Coronary artery (tissue), 2 donors: ENCODE measurements at regions not wholly inside any gene's neighbourhood (a gene's known extent, or its start where the extent isn't known, plus 50 kb on each side); places are given as distances from the start of the nearest gene placed in this dataset.
A peak's percentile ranks its signal among the peaks of the same experiment; 100 is the strongest.

Experiments used
- DNase-seq: peaks from one replicate; pipeline ENCODE4 v3.0.0-alpha.2; 2017; ENCODE audit warnings: low spot score
- H3K27ac ChIP-seq, 2 donors: fragments of 200-600 bp; sonication (generic); one replicate each; pipeline ENCODE4 v1.5.1; 2016 to 2019
- H3K4me3 ChIP-seq: fragments of 200-600 bp; sonication (generic); 2 replicates; pipeline ENCODE4 v1.5.1; 2016; ENCODE audit warnings: mild to moderate bottlenecking, moderate library complexity
- CTCF ChIP-seq: fragments of 200-600 bp; sonication (generic); IDR thresholded peaks from one replicate; pipeline ENCODE4 v1.5.1; 2019; ENCODE audit warnings: antibody characterized with exemption

- no peak for DNase-seq
- Histone ChIP-seq H3K4me3 (no peak overlapping the region), H3K27ac (no peak overlapping the region)
- peak; percentile 48 for TF ChIP-seq CTCF
Observed at GRCh38 chr6:152897807-152898399, 84.9 kb downstream of the FBXO5 start.

DNA sequence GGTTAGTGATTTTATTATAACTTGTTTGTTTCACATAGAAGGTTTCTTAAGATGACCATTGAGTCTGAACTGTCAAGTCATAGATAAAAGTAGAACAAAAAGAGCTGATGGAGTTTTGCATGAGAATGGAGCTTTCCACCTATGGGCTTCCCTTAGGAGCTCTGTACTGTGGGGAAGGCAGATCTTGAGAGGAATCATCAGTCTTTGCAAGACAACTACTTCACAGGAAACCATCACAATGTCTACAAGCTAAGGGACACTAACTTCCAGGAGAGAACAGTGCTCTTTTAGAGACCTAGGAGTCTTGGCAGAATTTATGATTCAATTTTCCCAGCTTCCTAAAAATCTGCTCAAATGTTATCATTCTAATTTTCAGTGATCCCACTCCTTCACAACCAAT lies 78.2 kb downstream of the FBXO5 start:
- no peak for TF ChIP-seq CTCF
- Histone ChIP-seq H3K27ac (no peak overlapping the region), H3K4me3 (no peak overlapping the region)
- DNase-seq: no peak

DNA sequence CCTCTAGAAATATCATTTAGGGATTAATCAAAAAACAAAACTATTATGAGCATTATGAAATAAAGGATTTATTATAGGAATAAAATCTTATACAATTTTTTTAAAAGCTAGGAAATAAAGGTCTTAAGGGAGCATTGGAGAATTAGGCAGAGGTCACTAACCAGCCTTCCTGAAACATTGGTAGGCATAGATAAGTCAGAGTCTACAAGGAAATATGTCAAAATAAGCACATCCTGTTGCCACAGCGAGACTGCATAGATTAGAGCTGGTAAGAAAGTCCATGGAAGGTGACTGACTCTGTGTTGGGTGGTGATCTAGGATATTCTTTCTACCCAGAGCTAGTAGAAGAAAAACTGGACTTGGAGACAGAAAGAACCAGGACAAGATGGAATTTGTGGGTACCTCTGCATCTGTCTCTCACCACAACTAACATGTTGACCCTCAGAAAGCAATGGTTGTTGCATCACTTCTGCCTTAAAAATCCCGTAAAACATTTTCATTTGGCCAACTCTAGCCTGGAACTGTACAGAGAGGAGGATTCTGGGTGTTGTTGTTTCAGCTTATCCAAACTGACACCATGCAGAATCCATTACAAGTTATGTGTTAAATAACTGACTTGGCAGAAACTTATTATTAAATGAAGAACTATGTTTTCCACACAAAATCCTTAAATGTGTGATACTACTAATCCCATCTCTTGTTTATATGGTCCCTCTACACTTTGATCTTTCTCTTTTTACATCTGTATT lies 77.1 kb downstream of the FBXO5 start:
- TF ChIP-seq CTCF: no peak
- no peak overlapping the region for H3K4me3 ChIP-seq
- no peak for DNase-seq
- H3K27ac ChIP-seq: no peak overlapping the region

DNA sequence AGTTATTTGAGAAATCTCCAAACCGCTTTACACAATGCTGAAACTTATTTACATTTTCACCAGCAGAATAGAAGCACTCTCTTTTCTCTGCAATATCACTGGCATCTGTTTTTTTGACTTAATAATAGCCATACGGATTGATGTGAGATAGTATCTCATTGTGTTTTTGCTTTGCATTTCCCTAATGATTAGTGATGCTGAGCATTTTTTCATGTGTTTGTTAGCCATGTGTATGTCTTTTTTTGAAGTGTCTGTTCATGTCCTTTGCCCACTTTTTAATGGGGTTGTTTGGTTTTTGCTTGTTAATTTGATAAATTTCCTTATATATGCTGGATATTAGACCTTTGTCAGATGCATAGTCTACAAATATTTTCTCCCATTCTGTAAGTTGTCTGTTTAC lies 73.6 kb downstream of the FBXO5 start:
- H3K27ac ChIP-seq: no peak overlapping the region
- TF ChIP-seq CTCF: no peak
- H3K4me3 ChIP-seq: no peak overlapping the region
- DNase-seq: no peak

DNA sequence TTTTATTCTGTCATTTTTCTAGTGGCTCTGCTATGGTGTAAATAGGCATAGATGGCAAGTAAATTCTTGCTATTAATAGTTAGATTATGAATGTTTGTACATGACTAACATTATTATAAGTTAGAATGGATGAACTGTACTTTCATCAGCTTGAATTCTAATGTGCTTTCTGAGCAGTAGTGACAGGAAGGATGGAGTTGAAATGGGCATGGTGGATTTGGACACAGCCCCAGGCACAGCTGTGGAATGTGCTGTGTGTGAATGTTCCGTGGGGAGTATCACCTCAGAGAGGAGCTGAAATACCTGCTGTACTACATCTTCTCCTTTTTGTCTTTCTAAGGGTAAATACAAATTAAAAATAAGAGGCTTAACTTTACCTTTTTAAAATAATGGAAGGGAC lies 66.8 kb downstream of the FBXO5 start:
- no peak for TF ChIP-seq CTCF
- H3K27ac ChIP-seq: no peak overlapping the region
- no peak overlapping the region for H3K4me3 ChIP-seq
- DNase-seq: no peak

DNA sequence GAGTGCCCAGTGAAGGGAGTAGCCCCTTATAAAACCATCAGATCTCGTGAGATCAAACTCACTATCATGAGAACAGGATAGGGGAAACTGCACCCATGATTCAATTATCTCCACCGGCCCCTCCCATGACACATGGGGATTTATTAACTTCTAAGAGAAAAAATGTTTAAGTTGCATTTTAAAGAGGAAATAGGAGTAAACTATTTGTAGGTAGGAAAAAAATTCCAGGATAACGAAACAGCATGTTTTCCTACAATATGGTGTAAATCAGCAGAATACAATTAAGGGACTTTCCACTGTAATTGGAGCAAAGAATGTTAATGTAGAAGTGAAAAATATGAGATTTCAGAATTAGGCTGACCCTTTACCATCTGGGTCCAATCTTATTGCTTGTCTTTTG lies 63.9 kb downstream of the FBXO5 start:
- no peak overlapping the region for H3K4me3 ChIP-seq
- TF ChIP-seq CTCF: no peak
- no peak for DNase-seq
- H3K27ac ChIP-seq: no peak overlapping the region

DNA sequence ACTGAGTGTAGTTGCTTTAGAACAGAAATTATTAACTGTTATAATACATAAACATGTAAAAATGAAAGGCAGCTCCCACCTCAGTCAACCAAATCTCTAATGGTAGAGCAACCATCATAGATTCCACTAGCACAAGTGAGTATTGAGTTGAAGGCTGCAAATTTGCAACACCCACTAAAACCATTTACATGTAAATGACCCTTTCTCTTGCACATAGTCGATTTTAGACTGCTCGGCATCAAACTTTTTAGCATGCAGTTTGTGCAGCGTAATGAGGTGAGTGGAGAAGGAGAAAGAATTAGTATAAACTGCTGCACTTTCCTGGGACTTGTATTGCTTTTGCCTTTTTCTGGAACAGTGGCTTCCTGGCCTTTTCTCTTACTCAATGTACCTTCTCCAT lies 62.8 kb downstream of the FBXO5 start:
- Histone ChIP-seq H3K27ac (no peak overlapping the region), H3K4me3 (no peak overlapping the region)
- TF ChIP-seq CTCF: no peak
- no peak for DNase-seq
